Testis (tissue), 2 donors: ENCODE measurements at regions not wholly inside any gene's neighbourhood (a gene's known extent, or its start where the extent isn't known, plus 50 kb on each side); places are given as distances from the start of the nearest gene placed in this dataset.

Experiments used
- DNase-seq: peaks from one replicate; pipeline ENCODE4 v3.0.0-alpha.2; 2019
- H3K27ac ChIP-seq, 2 donors: fragments of 200-600 bp; sonication (generic); one replicate each; pipeline ENCODE4 v1.5.1; 2019
- H3K27me3 ChIP-seq: fragments of 200-600 bp; sonication (generic); one replicate; pipeline ENCODE4 v1.5.1; 2019
- H3K36me3 ChIP-seq: fragments of 200-600 bp; sonication (generic); one replicate; pipeline ENCODE4 v1.5.1; 2017; ENCODE audit warnings: low read depth; ENCODE audit errors: missing control alignments
- H3K4me1 ChIP-seq: fragments of 200-600 bp; sonication (generic); one replicate; pipeline ENCODE4 v1.5.1; 2019
- H3K4me3 ChIP-seq, 2 donors: fragments of 200-600 bp; sonication (generic); one replicate each; pipeline ENCODE4 v1.5.1; 2017 to 2019
- H3K9me3 ChIP-seq: fragments of 200-600 bp; sonication (generic); one replicate; pipeline ENCODE4 v1.5.1; 2017
- CTCF ChIP-seq, 3 experiments: fragments of 450-650 bp in 2 of 3; fragments of 200-600 bp in 1 of 3; sonication (generic) in 1 of 3; IDR thresholded peaks; one replicate each; pipeline ENCODE4 v1.5.1; 2016 to 2019; ENCODE audit warnings: antibody characterized with exemption in 3 of 3, mild to moderate bottlenecking in 2 of 3, moderate library complexity in 1 of 3
- POLR2A ChIP-seq: fragments of 450-650 bp; IDR thresholded peaks from one replicate; pipeline ENCODE4 v1.6.1; 2017; ENCODE audit warnings: antibody characterized with exemption, mild to moderate bottlenecking, moderate library complexity
- WGBS, 2 donors: methylation state at CpG; one replicate each; pipeline ENCODE4 v1.1.5; 2018; 5-methylcytosine and 5-hydroxymethylcytosine counted together
- intact Hi-C: fragments of 100-400 bp; cut with DNase I; formaldehyde crosslinking; loops from one replicate; pipeline ENCODE4 v1.15.1; 2023; ENCODE audit warnings: low total_unique reads

GRCh38 chr3:64358853-64359252 is 133.6 kb upstream of the PRICKLE2 start:
- no peaks in the 10 kb centered on the region for H3K27me3 ChIP-seq
- WGBS, 2 donors = 92 to 100% methylated on average over 4 of the region's 4 CpGs
- no peak for DNase-seq
- H3K4me1 ChIP-seq = no peaks in the 10 kb centered on the region
- H3K27ac ChIP-seq = no peak overlapping the region
- intact Hi-C loops = no loop called here
- H3K4me3 ChIP-seq = no peak overlapping the region
- TF ChIP-seq CTCF (IDR thresholded peaks at IDR 0.05) = no peak
- TF ChIP-seq POLR2A = no peak
- H3K9me3 ChIP-seq = no peaks in the 10 kb centered on the region
- H3K36me3 ChIP-seq = no peaks in the 10 kb centered on the region

DNA sequence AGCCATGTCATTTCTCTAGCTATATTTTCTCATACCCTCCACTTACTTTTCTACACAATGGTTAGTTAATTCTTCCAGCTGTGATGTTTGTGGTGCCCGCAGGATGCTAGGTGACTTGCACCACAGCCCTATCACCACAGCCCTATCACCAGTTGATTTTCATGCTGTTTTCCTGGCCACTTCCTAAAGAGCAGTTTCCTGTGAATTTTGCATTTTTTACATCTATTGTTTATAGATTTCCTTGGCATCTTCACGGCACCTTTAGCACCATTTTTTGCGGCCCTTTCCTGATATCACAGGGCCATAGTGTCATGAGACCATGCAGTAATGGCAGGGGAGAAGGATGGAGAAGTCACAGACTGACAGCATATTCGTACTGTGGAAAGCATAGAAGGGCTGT is 132.9 kb upstream of the PRICKLE2 start:
- no peak overlapping the region for H3K27ac ChIP-seq
- TF ChIP-seq POLR2A = no peak
- TF ChIP-seq CTCF (IDR thresholded peaks at IDR 0.05) = no peak
- 75 to 81% methylated on average over 4 of the region's 4 CpGs for WGBS, 2 donors
- no peaks in the 10 kb centered on the region for H3K27me3 ChIP-seq
- DNase-seq = no peak
- intact Hi-C loops = no loop called here
- H3K9me3 ChIP-seq = no peaks in the 10 kb centered on the region
- no peak overlapping the region for H3K4me3 ChIP-seq
- H3K4me1 ChIP-seq = no peaks in the 10 kb centered on the region
- H3K36me3 ChIP-seq = no peaks in the 10 kb centered on the region

DNA sequence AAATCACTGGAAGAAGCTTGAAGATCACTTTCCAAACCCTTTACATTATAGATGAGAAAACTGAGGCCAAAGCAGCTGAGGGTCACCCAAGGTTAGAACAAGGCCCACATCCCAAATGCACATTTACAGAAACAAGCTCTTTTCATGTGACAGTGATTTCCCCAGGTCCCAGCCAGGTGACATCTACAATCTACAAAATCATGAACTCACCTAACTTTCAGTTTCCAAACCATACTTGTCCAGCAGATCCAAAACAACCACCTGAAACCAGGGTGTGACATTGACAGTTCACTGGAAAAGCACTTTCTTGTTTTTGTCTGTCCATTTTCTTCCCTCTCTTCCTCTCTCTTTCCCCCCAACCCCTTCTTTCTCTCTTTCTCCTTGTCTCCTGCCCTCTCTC is 132.2 kb upstream of the PRICKLE2 start:
- no peak for DNase-seq

DNA sequence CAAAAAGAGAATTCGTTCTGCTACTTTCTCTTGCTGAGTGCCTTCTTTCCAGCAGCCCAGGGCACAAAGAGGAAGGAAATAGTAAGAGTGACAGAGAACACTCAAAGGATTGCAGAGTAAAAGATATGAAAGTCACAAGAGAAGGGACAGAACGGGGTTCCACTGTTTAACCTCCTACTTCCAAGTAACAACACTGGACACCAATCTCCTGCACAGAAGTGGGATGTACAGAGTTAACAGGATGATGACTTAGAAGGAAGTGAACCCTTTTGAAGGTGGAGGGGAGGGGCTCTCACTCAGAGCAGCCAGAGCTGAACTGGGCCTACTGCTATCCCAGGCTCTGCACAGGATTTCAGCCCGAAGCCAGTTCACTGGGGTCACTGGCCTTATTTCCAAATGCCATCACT is 130.1 kb upstream of the PRICKLE2 start:
- no peaks in the 10 kb centered on the region for H3K27me3 ChIP-seq
- 53 to 55% methylated on average over 3 of the region's 3 CpGs for WGBS, 2 donors
- H3K9me3 ChIP-seq = no peaks in the 10 kb centered on the region
- no peaks in the 10 kb centered on the region for H3K36me3 ChIP-seq
- TF ChIP-seq CTCF (IDR thresholded peaks at IDR 0.05) (no peak), POLR2A (no peak)
- no peak for DNase-seq
- no peak overlapping the region for H3K4me3 ChIP-seq
- intact Hi-C loops = no loop called here
- peak overlapping the region in 1 of 2 donors; percentile 6 for H3K27ac ChIP-seq
- H3K4me1 ChIP-seq = peaks cover 4% of the 10 kb centered on the region

More for the DNA sequence above, 132.2 kb upstream of the PRICKLE2 start:
- H3K9me3 ChIP-seq = no peaks in the 10 kb centered on the region
- intact Hi-C loops = no loop called here
- no peaks in the 10 kb centered on the region for H3K4me1 ChIP-seq
- TF ChIP-seq POLR2A (no peak), CTCF (IDR thresholded peaks at IDR 0.05) (no peak)
- no peak overlapping the region for H3K27ac ChIP-seq
- no peak overlapping the region for H3K4me3 ChIP-seq
- H3K27me3 ChIP-seq = no peaks in the 10 kb centered on the region
- H3K36me3 ChIP-seq = no peaks in the 10 kb centered on the region

DNA sequence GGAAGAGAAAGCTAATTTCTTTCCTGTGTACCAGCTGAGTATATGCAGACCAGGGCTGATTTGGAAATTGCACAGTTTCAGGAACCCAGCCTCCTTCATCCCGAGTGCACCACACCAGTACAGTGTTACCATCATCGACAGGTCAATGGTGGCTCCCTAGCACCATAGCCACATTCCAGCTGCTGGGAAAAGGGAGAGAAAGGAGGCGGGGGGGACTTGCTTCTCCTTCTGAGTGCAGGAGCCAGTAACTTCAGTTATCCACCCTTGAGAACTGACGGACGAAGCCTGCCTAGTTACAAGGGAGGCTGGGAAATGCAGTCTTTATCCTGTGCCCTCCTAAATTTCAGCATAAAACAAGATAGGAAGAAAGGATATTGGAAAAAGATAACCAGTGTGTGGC is 129.7 kb upstream of the PRICKLE2 start:
- H3K27ac ChIP-seq = peak overlapping the region in 1 of 2 donors; percentile 6
- no peaks in the 10 kb centered on the region for H3K27me3 ChIP-seq
- peaks cover 4% of the 10 kb centered on the region for H3K4me1 ChIP-seq
- no peaks in the 10 kb centered on the region for H3K9me3 ChIP-seq
- no peak for TF ChIP-seq POLR2A
- no peak for TF ChIP-seq CTCF (IDR thresholded peaks at IDR 0.05)
- WGBS, 2 donors = 62 to 72% methylated on average over 5 of the region's 5 CpGs
- DNase-seq = no peak
- no peak overlapping the region for H3K4me3 ChIP-seq
- intact Hi-C loops = no loop called here
- H3K36me3 ChIP-seq = no peaks in the 10 kb centered on the region
